Mesenteric fat pad (tissue), 1 donor: ENCODE measurements at regions not wholly inside any gene's neighbourhood (a gene's known extent, or its start where the extent isn't known, plus 50 kb on each side); places are given as distances from the start of the nearest gene placed in this dataset.

Source experiments
- DNase-seq: peaks from one replicate; pipeline ENCODE4 v3.0.0-alpha.2; 2020; ENCODE audit warnings: low spot score
- donor health status: DM: yes; HTN: yes; CAD: no.

DNA sequence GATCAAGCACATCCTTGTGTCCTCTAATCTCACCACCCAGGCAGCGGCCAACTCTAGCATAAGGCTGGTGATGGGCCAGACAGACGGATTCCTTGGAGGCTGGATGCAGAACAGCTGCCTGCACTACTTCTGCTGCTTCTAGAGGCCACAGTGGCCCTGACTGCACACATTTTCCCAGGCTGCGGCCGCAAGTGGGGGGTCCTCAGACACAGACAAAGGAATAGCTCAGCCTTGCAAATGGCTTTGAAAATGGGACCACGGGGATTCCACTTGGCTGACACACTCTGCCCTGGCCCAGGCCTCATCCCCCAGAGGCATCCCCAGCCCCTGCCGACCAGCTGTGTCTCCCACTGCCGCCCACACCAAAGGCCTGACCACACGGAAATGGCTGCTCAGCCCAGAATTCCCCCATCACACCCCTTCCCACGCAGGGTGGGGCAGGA is 540.8 kb downstream of the BNC2 start:
- DNase-seq, result no peak

DNA sequence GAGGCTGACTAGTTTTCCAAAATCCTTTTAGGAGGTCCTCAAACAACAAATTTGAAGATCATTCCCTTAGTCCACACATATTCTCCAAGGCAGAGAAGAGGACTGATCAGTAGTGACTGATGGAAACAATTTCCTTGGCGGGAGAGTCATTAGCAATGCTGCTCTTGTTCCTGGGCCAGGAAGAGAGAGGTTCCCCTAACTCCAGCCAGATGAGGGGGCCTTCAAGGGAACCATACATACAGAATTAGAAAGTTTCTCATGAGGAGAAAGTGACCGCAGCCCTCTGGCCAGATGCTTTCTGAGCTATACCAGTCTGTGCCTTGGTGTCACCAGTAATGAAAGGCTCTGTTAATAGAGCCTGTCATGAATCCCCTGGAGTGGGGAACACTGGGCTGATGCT is 539.4 kb downstream of the BNC2 start:
- no peak for DNase-seq

DNA sequence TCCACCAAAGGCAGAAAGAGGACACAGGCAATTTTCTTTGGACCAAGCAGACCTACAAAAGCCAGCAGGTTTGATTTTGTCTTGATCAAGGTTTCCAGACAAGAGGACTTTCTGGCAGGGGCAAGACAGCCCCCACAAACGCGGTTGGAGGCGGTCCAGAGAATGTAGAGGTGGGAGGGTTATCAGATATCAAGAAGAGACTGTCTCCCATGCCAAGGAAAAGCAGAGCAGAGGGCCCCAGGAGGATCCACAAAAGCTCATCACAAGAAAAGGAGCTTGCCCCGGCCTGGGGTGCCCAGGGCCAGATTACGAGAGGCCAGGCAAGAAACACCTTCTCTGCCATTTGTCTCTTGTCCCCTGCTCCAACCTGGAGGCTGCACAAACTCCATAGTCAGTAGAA is 538.9 kb downstream of the BNC2 start:
- no peak for DNase-seq

DNA sequence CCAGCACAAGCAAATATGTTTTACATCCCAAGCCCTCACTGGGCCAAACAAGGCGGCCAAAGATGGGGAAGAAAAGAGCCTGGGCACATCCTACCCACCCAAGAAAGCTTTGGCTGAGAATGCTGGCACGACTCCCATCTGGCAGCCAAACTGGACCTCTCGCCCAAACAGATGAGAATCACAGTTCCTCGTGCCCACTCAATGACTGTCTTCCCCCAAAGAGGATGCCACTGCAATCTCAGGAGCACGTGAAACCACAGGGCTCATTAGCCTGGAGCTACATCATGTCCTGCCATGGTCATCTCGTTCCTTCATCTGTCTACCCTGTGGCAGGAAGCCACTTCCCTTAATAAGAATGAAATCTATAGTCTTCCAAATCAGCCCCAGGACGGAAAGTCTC is 536.8 kb downstream of the BNC2 start:
- DNase-seq, result no peak

DNA sequence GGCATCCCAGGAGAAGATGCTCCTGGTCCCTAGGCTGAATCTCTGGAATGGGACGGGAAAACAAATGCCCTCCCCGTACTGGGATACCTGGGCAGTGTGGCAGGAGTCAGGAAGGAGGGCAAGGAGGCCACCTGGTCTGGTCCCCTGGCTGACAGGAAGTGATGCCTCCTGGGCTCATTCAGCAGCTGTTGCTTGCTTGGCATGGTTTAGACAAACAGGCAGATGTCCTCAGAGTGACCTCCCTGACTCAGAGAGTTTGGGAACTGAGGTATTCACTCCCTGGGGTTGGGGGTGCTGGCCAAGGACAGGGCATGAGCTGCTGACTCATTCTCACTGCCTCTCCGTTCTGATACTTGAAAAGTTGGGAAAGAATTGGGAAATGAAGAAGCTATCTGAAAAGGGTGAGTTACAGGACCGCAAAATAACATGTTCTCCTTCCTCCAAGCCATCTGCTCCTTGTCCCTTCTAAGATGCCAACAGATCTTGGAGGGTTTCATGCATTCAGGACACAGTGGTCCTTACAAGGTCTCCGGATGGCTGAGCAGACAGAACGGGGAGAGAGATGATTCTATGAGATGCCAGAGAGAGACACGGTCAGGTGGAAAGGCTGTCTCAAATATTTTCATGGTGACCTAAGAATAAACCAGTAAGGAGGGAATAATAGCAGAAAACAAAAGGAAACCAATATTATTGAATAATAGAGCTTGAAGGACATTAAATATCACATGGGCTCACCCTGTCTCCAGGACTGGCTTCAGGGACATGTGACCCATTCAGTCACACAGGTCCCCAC is 534.5 kb downstream of the BNC2 start:
- no peak for DNase-seq

DNA sequence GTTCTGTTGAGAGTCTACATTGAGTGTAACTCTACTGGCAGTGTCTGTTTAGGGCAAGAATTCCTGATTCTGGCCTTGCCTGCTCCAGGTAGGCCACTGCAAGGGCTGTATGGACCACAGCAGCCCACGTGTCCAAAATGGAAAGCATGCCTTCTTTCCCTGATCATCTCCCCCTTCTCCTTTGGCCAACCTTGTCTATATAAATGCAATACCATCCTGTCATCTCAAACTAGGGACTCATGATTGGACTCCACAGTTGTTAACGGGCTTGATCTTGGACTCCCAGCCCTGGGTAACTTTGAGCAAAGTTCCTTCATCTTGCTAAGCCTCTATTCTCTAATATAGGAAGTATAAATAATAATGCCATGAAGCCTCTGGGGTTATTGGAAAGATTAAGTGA is 533.6 kb downstream of the BNC2 start:
- no peak for DNase-seq

DNA sequence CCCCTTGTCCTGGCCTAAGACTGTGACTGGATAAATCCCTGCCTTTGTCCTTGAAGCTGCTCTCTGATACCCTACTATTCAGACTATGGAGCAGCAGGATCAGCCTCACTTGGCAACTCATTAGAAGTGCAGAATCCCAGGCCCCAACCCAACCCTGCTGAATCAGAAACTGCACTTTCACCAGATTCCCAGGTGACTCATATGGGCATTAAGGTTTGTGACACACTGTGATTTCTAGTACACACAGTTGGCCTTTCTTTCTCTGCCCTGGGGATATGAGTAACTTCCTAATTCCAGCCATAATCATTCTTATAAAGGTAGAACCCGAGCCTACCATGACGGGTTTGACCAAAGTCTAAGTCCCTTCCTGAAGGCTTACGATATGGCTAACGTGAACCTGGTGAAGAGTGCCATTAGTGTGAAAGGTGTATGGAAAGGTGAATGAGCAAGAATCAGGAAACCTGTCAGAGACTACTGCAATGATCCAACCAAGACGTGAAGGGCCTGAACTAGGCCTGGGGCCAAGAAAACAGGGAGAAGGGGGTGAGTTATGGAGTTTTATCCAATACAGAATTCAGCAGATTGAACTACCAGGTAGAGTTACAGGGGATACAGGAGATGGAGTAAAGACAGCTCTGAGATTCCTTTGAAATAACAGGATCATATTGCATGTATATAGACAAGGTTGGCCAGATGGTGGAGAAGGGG is 533.0 kb downstream of the BNC2 start:
- DNase-seq, result no peak

DNA sequence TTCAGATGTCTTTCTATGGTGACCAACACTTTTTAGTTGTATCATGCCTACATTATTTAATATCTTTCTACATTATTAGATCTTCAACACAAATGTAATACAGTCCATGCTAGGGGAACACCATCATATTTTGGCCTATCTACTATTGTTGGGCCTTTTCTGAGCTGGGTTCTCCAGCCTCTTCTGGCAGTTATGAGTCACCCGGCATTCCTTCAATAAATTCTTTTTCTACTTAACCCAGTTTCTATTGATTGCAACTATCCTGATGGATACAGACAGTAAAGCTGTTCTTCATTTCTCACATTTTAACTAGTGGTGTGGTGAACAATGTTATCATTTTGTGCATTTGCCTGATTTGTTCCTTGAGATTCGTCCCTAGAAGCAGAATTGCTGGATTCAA is 529.3 kb downstream of the BNC2 start:
- DNase-seq, result no peak

DNA sequence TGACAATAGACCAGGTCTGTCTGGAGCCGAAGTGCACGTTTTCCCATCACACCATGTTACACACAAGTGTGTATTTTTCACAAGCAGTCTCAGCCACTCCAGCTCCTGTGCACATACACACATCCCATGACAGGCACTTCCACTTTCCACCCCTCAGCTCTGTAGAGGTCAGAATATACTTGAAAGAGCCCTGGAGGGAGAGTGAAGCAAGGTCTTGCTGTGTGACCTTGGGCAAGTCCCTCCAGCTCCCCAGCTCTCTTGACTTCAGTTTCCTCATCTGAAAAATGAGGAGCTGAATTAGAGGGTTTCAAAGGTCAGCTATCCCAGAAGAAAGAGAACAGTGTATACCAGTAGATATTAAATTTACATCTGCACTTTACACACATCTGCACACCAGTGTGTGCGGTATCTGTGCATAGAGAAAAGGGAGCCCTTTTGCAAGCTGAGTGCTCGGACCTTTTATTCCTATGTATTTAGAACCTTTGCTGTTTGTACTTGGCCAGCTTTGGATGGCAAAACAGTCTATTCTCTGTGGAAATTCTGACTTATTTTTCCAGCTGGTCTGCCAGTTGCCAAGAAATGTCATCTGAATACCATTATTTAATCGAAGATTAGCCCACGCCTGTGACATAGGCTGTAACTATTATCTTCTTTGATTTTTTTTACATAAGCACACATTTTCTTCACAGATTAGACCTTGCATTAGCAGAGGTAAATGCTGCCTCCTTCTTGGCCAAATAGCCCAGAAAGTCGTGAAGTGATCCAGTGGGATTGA is 528.0 kb downstream of the BNC2 start:
- peak; percentile 5 for DNase-seq

DNA sequence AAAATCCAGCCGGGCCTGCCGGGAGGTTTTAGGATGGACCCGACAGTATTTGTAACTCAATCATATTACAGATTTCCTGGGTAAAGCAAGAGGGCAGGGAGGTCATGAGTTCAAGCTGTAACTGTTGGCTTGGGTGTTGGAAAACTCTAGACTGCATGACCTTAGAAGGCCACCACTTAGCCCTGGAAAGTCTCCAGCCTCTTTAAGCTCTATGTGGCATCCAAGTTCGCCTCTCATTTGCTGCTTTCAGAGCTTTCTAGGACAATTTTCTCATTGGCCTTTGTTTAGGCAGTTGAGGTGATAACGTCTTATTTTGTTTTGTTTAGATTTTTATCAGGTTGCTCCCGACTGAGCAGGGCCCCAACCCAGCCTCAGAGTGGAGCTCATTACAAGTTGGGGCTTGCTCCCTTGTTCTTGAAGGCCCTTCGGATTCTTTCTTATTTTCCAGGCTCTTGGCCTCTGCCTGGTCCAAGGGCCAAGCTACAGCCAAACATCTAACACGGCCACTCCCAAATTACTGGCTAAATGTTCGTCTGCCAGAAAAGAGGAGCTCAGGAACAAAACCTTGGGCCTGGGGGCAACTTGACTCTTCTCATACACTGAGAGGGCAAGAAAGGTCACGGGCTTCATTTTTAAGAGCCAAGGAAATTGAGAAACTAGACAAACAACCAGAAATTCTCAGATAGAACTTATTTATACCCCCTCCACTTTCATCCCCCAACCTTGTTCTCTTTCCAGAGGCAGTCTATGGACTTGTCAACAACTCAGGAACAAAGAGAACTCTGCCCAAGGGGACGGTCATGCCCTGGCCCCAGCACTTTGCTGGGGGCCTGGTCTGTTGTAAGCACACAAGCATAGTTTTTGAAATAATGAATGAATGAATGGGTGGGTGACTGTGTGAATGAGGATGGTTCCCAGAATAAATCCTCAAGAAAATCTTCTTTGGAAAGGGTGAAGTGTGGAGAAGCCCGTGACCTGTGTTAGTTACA is 526.9 kb downstream of the BNC2 start:
- peak; percentile 89 for DNase-seq

DNA sequence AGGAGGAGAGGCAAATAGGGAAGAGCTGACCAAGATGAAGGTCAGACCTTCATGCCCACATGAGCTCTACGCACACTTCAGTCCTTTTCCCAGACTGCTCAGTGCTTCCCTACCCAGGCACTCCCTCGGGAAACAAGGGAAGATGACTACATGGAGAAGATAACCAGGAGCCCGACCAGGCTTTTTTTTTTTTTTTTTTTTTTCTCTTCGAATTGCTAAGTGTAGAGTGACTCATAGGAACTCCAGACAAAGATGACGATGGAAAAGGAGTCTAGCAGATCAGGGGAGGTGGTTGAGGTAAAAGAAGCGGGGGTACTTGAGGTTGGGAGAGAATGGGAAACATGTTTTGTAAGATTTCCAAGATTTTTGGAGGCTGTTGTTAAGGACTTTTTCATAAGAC is 526.1 kb downstream of the BNC2 start:
- DNase-seq, result peak; percentile 33

DNA sequence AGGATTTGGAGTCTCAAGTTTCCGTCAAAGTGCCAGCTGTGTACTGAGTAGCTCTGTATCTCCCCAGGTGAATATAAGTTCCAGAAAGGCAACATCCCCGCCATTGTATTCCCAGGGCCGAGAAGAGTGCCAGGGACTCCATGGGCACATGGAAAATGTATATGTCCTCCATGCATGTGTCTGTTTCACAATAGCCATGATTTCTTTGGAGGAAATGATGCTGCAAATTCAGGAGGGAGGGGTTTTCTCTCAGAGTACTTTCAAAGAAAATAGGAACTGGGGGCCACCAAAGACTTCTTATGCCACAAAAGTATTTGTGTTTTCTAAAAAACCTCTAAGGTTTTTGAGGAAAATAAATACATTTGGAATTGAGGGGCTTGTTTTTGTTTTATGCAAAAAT is 524.6 kb downstream of the BNC2 start:
- DNase-seq, result no peak

DNA sequence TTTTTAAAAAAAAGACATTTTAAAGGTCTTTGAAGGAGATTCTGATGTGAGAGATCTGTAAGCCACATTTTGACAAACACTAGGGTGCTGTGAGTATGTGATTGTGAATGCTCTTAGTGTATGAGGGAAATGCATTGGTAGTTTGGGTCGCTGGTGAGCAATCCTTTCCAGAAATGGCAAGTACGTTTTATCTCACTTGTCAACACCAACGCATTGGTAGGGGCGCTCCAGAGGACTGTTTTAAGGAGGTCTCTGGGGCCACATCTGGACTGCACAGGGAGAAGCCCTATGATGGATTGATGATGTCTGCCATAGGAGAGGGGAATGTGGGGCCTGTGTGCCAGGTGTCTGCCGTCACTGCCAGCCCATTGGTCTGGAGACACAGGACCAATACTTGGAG is 522.6 kb downstream of the BNC2 start:
- DNase-seq, result peak; percentile 59

DNA sequence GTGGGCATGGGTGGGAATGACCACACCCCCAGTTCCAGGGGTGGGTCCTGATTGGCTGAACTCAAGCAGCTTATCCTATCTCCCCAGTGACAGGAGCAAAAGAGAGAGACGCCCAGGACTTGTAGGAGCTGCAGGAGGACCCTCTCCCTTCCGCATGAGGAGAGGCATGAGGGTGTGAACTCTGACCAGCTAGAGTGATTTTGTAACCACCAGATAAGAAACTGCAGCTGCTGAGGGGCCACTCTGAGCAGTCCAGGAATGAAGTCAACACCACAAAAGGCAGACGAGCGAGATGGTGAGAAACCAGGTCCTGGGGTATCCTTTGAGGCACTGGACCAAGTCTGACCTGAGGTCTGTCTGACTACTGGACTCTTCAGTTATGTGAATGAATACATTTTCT is 521.9 kb downstream of the BNC2 start:
- DNase-seq, result peak; percentile 47

DNA sequence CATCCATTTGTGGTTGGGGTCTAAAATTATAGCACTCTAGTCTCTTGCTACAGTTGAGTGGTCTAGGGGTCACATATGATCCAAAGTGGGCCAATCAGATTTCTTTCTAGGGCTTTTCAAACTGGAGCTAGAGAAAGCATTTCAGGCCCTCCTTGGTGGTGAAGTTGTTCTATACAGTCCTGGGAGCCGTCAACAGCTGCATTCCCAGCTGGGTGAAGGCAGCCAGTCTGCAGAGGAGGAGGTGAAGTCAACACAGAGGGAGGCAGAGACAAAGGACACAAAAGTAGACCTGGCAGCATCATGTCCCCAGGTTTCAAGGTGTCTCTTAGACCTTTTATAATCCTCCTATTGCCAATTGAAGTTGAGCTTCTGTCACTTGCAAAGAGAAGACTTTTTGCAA is 518.2 kb downstream of the BNC2 start:
- no peak for DNase-seq

DNA sequence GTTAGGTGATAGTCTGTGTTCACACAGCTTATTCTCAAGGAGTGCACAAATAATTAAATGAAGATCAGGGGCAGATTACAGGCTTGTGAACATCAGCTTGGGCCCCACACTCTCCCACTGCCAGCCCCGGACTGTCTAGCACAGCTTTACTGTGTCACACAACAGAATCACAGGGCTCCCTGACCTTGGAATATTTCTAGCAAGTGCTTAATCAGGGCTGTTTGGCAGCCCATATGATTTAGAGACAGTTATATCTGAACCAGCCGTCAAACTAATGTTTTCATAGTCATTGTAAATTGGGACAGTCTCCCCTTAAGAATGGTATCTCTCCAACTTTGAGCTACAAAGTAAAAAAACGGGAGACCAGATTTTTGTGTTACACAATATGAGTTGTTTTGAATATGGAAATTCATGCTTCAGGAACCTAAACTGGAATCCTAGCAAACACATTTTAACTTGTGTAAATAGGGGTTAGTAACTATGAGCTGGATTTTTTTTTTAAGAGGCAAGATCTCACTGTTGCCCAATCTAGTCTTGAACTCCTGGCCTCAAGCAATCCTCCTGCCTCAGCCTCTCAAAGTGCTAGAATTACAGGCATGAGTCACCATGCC is 517.6 kb downstream of the BNC2 start:
- DNase-seq, result no peak

DNA sequence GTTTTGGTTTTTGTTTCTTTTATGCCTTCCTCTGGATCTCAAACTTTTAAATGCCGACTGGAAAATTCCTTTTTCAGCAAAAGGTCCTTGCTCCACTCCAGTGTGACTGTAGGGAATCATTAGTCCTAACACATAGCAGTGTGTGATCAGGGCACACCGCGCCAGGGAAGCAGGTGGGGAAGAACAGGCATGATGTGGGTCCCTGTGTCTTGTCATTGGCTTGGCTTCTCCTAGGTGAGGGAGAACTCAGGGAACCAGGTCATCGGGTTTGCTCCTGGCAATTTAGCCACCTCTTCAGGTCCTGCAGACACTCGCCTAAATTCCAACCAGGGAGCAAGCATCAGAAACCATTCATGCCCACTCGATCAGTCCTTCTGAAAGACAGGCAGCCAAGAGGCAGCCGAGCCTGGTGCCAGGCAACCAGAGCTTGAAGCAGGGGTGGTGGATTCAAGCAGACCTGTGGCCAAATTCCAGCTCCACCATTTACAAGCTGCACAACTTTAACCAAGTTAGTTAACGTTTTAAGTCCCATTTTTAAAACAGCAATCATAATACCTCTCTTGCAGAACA is 514.2 kb downstream of the BNC2 start:
- DNase-seq, result peak; percentile 30

DNA sequence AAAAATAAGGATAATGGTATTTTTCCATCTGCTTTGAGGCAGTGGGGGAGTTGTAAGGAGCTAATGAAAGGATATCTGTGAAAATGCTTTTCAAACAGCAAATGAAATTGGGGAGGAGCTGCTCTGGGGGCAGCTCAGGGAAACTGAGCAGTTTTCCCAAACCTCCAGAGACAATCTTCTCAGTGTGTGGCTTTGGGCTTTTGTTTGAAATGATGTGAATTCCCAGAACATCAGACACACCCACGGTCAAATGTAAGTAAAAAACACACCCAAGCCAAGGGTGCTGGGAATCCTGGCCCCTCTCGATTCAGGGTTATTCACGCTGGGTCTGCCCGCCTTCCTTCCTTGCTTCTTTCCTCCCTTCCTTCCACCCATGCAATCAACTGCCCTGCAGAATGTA is 512.6 kb downstream of the BNC2 start:
- DNase-seq, result no peak

DNA sequence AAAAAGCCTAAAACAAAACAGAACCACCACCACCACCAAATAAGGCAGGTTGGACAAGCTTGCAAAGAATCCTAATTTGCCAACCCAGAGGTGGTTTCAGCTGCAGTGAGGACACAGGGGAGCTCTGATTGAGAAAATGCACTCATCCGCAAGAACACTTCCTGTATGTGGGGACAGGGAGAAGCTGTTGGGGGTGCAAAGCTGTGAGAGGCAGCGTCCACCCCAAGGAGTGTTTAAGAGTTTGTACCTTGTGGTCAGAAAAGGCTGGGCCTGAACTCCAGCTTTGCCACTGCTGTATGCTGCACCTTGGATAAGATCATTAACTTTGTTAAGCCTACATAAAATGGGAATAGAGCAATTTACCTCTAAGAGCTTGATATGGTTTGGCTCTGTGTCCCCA is 511.7 kb downstream of the BNC2 start:
- DNase-seq, result no peak
